Tibial artery (tissue), 4 donors: ENCODE measurements at regions not wholly inside any gene's neighbourhood (a gene's known extent, or its start where the extent isn't known, plus 50 kb on each side); places are given as distances from the start of the nearest gene placed in this dataset.

Experiments used
- DNase-seq, 2 donors: peaks; one replicate each; pipeline ENCODE4 v3.0.0-alpha.2; 2019
- H3K27ac ChIP-seq, 2 donors: fragments of 200-600 bp; sonication (generic) in 1 of 2; 1 replicate in 1 of 2; 2 replicates in 1 of 2; pipeline ENCODE4 v1.5.1; 2018 to 2019; ENCODE audit warnings: mild to moderate bottlenecking in 1 of 2
- H3K27me3 ChIP-seq, 2 donors: fragments of 200-600 bp; sonication (generic) in 1 of 2; one replicate each; pipeline versions ENCODE4 v1.5.1 to v1.6.0; 2016 to 2019
- H3K36me3 ChIP-seq, 3 donors: fragments of 200-600 bp; sonication (generic) in 2 of 3; one replicate each; pipeline ENCODE4 v1.5.1; 2016 to 2019; ENCODE audit warnings: mild to moderate bottlenecking in 2 of 3
- H3K4me1 ChIP-seq, 4 donors: fragments of 200-600 bp; sonication (generic) in 2 of 4; 1 replicate in 3 of 4; 2 replicates in 1 of 4; pipeline ENCODE4 v1.5.1; 2016 to 2019
- H3K4me3 ChIP-seq, 2 donors: fragments of 200-600 bp; sonication (generic) in 1 of 2; 1 replicate in 1 of 2; 2 replicates in 1 of 2; pipeline ENCODE4 v1.5.1; 2018 to 2019; ENCODE audit warnings: mild to moderate bottlenecking in 2 of 2
- H3K9me3 ChIP-seq, 3 donors: fragments of 200-600 bp; sonication (generic) in 1 of 3; one replicate each; pipeline ENCODE4 v1.5.1; 2016 to 2019
- intact Hi-C: fragments of 100-400 bp; cut with DNase I; formaldehyde crosslinking; loops from one replicate; pipeline ENCODE4 v1.15.0; 2023; ENCODE audit warnings: low total_unique reads
- TF ChIP-seq, protein P1 (sequence below), 2 experiments: fragments of 200-600 bp in 1 of 2; fragments of 450-650 bp in 1 of 2; IDR thresholded peaks; one replicate each; pipeline ENCODE4 v1.5.1; 2017 to 2019; ENCODE audit warnings: antibody characterized with exemption in 2 of 2, mild to moderate bottlenecking in 1 of 2, moderate library complexity in 1 of 2

DNA sequence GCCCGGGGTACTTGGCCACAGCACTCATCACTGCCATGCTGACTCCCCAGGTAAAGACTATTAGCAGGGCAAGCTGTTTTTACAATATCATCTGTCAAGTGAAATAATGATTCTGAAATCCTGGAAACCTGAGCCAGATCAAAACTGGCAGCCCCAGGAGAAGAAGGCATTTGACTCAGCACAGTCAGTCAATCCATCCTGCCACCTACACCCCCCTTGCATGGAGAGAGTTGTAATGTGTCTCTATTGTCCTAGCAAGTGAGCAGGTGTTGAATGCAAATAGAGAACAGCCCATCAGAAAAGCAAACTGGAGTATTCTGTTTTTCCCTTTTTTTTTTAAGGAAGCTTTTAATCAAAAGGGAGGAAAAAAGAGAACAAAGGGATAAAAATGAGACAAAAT is 291.2 kb downstream of the BRINP1 start:
- no peak overlapping the region for H3K27ac ChIP-seq
- TF ChIP-seq, protein P1, sequence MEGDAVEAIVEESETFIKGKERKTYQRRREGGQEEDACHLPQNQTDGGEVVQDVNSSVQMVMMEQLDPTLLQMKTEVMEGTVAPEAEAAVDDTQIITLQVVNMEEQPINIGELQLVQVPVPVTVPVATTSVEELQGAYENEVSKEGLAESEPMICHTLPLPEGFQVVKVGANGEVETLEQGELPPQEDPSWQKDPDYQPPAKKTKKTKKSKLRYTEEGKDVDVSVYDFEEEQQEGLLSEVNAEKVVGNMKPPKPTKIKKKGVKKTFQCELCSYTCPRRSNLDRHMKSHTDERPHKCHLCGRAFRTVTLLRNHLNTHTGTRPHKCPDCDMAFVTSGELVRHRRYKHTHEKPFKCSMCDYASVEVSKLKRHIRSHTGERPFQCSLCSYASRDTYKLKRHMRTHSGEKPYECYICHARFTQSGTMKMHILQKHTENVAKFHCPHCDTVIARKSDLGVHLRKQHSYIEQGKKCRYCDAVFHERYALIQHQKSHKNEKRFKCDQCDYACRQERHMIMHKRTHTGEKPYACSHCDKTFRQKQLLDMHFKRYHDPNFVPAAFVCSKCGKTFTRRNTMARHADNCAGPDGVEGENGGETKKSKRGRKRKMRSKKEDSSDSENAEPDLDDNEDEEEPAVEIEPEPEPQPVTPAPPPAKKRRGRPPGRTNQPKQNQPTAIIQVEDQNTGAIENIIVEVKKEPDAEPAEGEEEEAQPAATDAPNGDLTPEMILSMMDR (IDR thresholded peaks at IDR 0.05) = no peak
- no peak for DNase-seq
- H3K9me3 ChIP-seq = no peaks in the 10 kb centered on the region
- H3K27me3 ChIP-seq = no peaks in the 10 kb centered on the region
- intact Hi-C loops = no loop called here
- H3K4me1 ChIP-seq = no peaks in the 10 kb centered on the region
- no peaks in the 10 kb centered on the region for H3K36me3 ChIP-seq
- no peak overlapping the region for H3K4me3 ChIP-seq

DNA sequence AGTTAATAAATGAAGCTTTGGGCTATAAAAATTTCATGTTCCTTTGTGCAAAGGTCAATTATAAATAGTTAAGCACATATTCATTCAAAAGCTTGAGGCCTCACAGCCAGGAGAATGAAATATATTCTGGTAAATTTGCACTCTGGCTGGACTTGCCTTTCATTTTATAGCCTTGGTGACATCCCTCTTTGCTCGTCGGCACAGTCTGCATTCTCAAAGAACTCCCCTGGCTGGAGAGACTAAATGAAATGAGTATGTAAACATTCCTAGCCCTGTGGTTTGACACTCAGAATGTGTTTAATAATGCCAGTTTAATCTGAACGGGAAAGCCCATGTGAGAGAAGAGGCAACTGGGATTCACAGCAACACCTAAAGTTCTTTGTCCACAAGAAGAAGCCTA is 285.6 kb downstream of the BRINP1 start:
- Histone ChIP-seq H3K9me3 (no peaks in the 10 kb centered on the region), H3K27me3 (no peaks in the 10 kb centered on the region), H3K4me3 (no peak overlapping the region), H3K36me3 (no peaks in the 10 kb centered on the region), H3K27ac (no peak overlapping the region), H3K4me1 (no peaks in the 10 kb centered on the region)
- intact Hi-C loops = no loop called here
- DNase-seq = no peak
- TF ChIP-seq, protein P1 (IDR thresholded peaks at IDR 0.05) = no peak

DNA sequence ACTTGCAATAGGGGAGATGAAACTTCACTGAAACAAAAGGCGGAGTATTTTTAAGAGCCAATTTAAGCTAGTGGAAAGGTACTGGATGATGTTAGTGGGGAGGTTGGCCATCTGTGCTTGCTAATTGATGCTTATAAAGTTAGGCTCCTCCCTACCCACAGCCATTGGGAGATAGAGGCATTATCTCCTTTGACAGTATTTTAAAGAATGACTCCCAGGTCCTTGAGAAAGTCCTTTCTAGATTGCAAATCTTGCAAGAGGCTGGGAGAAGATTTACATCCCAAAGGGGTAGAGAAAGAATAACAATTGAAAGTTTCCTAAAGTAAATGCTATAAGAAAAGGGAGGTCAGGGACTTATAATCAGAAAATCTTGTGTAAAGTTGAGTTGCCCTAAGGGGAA is 282.6 kb downstream of the BRINP1 start:
- H3K27ac ChIP-seq = no peak overlapping the region
- no peak overlapping the region for H3K4me3 ChIP-seq
- H3K9me3 ChIP-seq = no peaks in the 10 kb centered on the region
- H3K4me1 ChIP-seq = no peaks in the 10 kb centered on the region
- intact Hi-C loops = no loop called here
- DNase-seq = no peak
- TF ChIP-seq, protein P1 (IDR thresholded peaks at IDR 0.05) = no peak
- H3K27me3 ChIP-seq = no peaks in the 10 kb centered on the region
- no peaks in the 10 kb centered on the region for H3K36me3 ChIP-seq

DNA sequence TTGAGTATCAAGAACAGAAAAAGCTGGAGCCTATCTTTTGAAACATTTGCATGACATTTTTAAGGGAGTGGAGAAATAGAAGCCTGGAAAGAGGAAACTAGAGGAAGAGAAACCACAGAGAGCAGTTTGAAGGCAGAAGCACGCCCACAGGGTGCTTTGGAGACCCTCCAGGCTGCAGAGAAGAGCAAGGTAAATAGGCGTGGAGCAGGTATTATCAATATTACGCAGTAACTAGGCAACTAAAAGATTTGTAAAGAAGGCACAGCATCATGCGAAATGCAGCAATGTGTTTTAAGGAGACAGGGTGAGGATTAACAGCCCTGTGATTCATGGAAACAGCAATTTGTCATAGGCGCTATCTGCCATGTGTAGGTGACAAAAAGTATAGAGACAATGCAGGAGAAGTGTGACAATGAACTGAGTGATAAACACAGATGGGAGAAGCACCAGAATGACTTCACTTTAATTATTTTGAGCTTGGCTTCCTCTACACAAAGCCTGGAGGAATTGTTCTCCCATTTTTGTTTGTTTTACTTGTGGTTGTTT is 281.2 kb downstream of the BRINP1 start:
- no peaks in the 10 kb centered on the region for H3K9me3 ChIP-seq
- H3K4me3 ChIP-seq = no peak overlapping the region
- DNase-seq = no peak
- intact Hi-C loops = no loop called here
- H3K36me3 ChIP-seq = no peaks in the 10 kb centered on the region
- no peaks in the 10 kb centered on the region for H3K4me1 ChIP-seq
- TF ChIP-seq, protein P1 (IDR thresholded peaks at IDR 0.05) = no peak
- H3K27ac ChIP-seq = no peak overlapping the region
- no peaks in the 10 kb centered on the region for H3K27me3 ChIP-seq

DNA sequence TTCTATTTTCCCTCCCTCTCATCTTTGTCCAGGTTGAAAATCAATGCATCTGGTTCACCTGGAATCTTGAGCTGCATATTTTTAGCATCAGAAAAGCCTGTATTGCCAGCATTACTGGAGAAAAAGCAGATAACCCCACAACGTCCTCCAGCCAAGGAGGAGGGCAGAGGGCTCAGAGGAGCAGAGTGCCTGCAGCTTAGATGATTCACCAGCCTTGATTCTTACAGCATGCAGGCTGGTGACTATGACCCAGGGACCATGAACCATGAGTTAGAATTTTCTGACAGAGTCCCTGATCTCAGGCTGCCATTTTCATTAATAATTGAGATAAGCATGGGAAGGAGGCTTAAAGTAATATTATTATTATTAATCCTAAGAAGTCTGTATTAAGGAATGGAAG is 278.2 kb downstream of the BRINP1 start:
- TF ChIP-seq, protein P1 (IDR thresholded peaks at IDR 0.05) = no peak

DNA sequence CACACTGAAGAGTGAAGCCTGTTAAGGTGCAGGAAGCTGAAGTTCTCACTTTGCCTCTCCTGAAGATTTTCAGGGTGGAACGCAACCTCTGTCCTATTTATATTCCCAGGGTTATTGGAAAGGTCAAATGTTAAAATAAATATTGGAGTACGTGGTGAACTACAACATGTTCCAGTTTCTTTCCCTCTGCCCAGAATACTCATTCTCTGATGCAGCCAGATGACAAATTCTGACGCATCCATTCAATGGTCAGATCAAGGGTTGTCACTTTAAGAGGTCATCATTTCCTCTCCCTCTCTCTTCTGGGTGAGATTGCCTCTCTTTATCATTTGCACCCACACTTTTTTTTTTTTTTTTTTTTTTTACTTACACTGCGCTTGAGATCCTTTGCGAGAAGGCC is 277.1 kb downstream of the BRINP1 start:
- no peaks in the 10 kb centered on the region for H3K9me3 ChIP-seq
- no peak overlapping the region for H3K27ac ChIP-seq
- no peak for DNase-seq
- peaks cover 0 to 11% (median 0%) of the 10 kb centered on the region in 4 donors for H3K4me1 ChIP-seq
- H3K36me3 ChIP-seq = no peaks in the 10 kb centered on the region
- intact Hi-C loops = no loop called here
- TF ChIP-seq, protein P1 (IDR thresholded peaks at IDR 0.05) = no peak
- H3K27me3 ChIP-seq = no peaks in the 10 kb centered on the region
- no peak overlapping the region for H3K4me3 ChIP-seq

More for the DNA sequence above, 278.2 kb downstream of the BRINP1 start:
- peaks cover 0 to 11% (median 0%) of the 10 kb centered on the region in 4 donors for H3K4me1 ChIP-seq
- H3K27ac ChIP-seq = no peak overlapping the region
- no peaks in the 10 kb centered on the region for H3K36me3 ChIP-seq
- no peak for DNase-seq
- H3K4me3 ChIP-seq = no peak overlapping the region
- intact Hi-C loops = no loop called here
- no peaks in the 10 kb centered on the region for H3K27me3 ChIP-seq
- no peaks in the 10 kb centered on the region for H3K9me3 ChIP-seq
